WTC11 (cell line): ENCODE measurements at regions not wholly inside any gene's neighbourhood (a gene's known extent, or its start where the extent isn't known, plus 50 kb on each side); places are given as distances from the start of the nearest gene placed in this dataset.

ENCODE experiments used
- ATAC-seq: fragments of 200-7000 bp; cut with Tn5 transposase; 2 replicates; pipeline ENCODE4 v1.10.0; 2021; ENCODE audit warnings: mild to moderate bottlenecking, moderate library complexity
- CTCF ChIA-PET: fragments of 300-600 bp; sonication (Branson Sonifier 250); formaldehyde crosslinking; loops from one replicate; lab custom pipeline; 2021; ENCODE audit warnings: antibody characterized with exemption; lab: Charles Lee
- POLR2A ChIA-PET: fragments of 350-600 bp; sonication (Branson Sonifier 250); formaldehyde crosslinking; loops from one replicate; lab custom pipeline; 2021; ENCODE audit warnings: antibody characterized with exemption; lab: Charles Lee
- DNase-seq: peaks from one replicate; pipeline ENCODE4 v3.0.0; 2021; ENCODE audit warnings: low spot score
- H3K27ac Mint-ChIP-seq: 2 replicates; pipeline ENCODE4 v1.8.0; 2021; ENCODE audit warnings: mixed read lengths
- H3K27me3 Mint-ChIP-seq: 2 replicates; pipeline ENCODE4 v1.8.0; 2021; ENCODE audit warnings: low read depth, mild to moderate bottlenecking, moderate library complexity, mixed read lengths
- H3K36me3 Mint-ChIP-seq: 2 replicates; pipeline ENCODE4 v1.8.0; 2021; ENCODE audit warnings: mixed read lengths
- H3K4me1 Mint-ChIP-seq: 2 replicates; pipeline ENCODE4 v1.8.0; 2022; ENCODE audit warnings: mixed read lengths
- H3K4me3 Mint-ChIP-seq: 2 replicates; pipeline ENCODE4 v1.8.0; 2021; ENCODE audit warnings: mild to moderate bottlenecking, moderate library complexity, mixed read lengths
- H3K9me3 Mint-ChIP-seq: 2 replicates; pipeline ENCODE4 v1.8.0; 2021; ENCODE audit warnings: mixed read lengths
- EMX1 ChIP-seq: fragments of 250-450 bp; sonication (Bioruptor Pico); IDR thresholded peaks from 2 replicates; pipeline ENCODE4 v1.8.0; 2021; ENCODE audit warnings: mild to moderate bottlenecking
- ESRRA ChIP-seq: sonication (generic); formaldehyde crosslinking; IDR thresholded peaks from 2 replicates; pipeline ENCODE4 v1.8.1; 2022; ENCODE audit warnings: mild to moderate bottlenecking, missing genetic modification reagents, borderline replicate concordance
- FOXK1 ChIP-seq: sonication (generic); formaldehyde crosslinking; IDR thresholded peaks from 2 replicates; pipeline ENCODE4 v1.8.0; 2022; ENCODE audit warnings: mild to moderate bottlenecking, moderate library complexity, missing genetic modification reagents
- GRHL2 ChIP-seq: fragments of 250-450 bp; sonication (Bioruptor Pico); IDR thresholded peaks from 2 replicates; pipeline ENCODE4 v1.8.0; 2022; ENCODE audit warnings: mild to moderate bottlenecking, moderate library complexity; ENCODE audit not compliant: insufficient replicate concordance, severe bottlenecking
- GTF2I ChIP-seq: fragments of 250-450 bp; sonication (Bioruptor Pico); conservative IDR thresholded peaks from 2 replicates; pipeline ENCODE4 v1.4.0; 2021; ENCODE audit warnings: mild to moderate bottlenecking
- PRRX2 ChIP-seq: fragments of 250-450 bp; sonication (Bioruptor Pico); IDR thresholded peaks from 2 replicates; pipeline ENCODE4 v1.8.0; 2021; ENCODE audit warnings: mild to moderate bottlenecking
- SMAD3 ChIP-seq: sonication (generic); formaldehyde crosslinking; IDR thresholded peaks from 2 replicates; pipeline ENCODE4 v1.8.0; 2022; ENCODE audit warnings: missing genetic modification reagents, mild to moderate bottlenecking, borderline replicate concordance
- SOX15 ChIP-seq: fragments of 250-450 bp; sonication (Bioruptor Pico); IDR thresholded peaks from 2 replicates; pipeline ENCODE4 v1.9.0; 2021; ENCODE audit warnings: mild to moderate bottlenecking
- TEAD4 ChIP-seq: sonication (generic); formaldehyde crosslinking; IDR thresholded peaks from 2 replicates; pipeline ENCODE4 v1.8.0; 2022; ENCODE audit warnings: mild to moderate bottlenecking, missing genetic modification reagents
- TP53 ChIP-seq: sonication (generic); formaldehyde crosslinking; IDR thresholded peaks from 2 replicates; pipeline ENCODE4 v1.8.1; 2023; ENCODE audit warnings: mild to moderate bottlenecking, missing genetic modification reagents
- ZNF138 ChIP-seq: sonication (generic); formaldehyde crosslinking; conservative IDR thresholded peaks from 2 replicates; pipeline ENCODE4 v1.8.1; 2022; ENCODE audit warnings: mild to moderate bottlenecking, moderate library complexity, missing genetic modification reagents
- ZNF416 ChIP-seq: fragments of 250-450 bp; sonication (Bioruptor Pico); IDR thresholded peaks from 2 replicates; pipeline ENCODE4 v1.9.0; 2021; ENCODE audit warnings: mild to moderate bottlenecking, inconsistent platforms
- TF ChIP-seq, protein P1 (sequence below): sonication (generic); formaldehyde crosslinking; IDR thresholded peaks from 2 replicates; pipeline ENCODE4 v1.8.1; 2023; ENCODE audit warnings: mild to moderate bottlenecking, missing genetic modification reagents
- TF ChIP-seq, protein P2 (sequence below): sonication (generic); formaldehyde crosslinking; IDR thresholded peaks from 2 replicates; pipeline ENCODE4 v1.8.1; 2023; ENCODE audit warnings: mild to moderate bottlenecking, missing genetic modification reagents, moderate library complexity
- TF ChIP-seq, protein P3 (sequence below): fragments of 250-450 bp; sonication (Bioruptor Pico); IDR thresholded peaks from 2 replicates; pipeline ENCODE4 v1.8.0; 2021; ENCODE audit warnings: mild to moderate bottlenecking
- TF ChIP-seq, protein P4 (sequence below): sonication (generic); formaldehyde crosslinking; conservative IDR thresholded peaks from 2 replicates; pipeline ENCODE4 v1.8.1; 2022; ENCODE audit warnings: mild to moderate bottlenecking, missing genetic modification reagents
- TF ChIP-seq, protein P5 (sequence below): sonication (generic); formaldehyde crosslinking; IDR thresholded peaks from 2 replicates; pipeline ENCODE4 v1.8.0; 2022; ENCODE audit warnings: missing genetic modification reagents
- TF ChIP-seq, protein P6 (sequence below): sonication (generic); formaldehyde crosslinking; IDR thresholded peaks from 2 replicates; pipeline ENCODE4 v1.8.1; 2022; ENCODE audit warnings: mild to moderate bottlenecking, moderate library complexity, missing genetic modification reagents
- TF ChIP-seq, protein P7 (sequence below): fragments of 250-450 bp; sonication (Bioruptor Pico); IDR thresholded peaks from 2 replicates; pipeline ENCODE4 v1.9.0; 2021; ENCODE audit warnings: moderate library complexity, mild to moderate bottlenecking, inconsistent platforms, borderline replicate concordance
- TF ChIP-seq, protein P8 (sequence below): sonication (generic); formaldehyde crosslinking; IDR thresholded peaks from 2 replicates; pipeline ENCODE4 v1.8.1; 2023; ENCODE audit warnings: mild to moderate bottlenecking, missing genetic modification reagents, borderline replicate concordance

DNA sequence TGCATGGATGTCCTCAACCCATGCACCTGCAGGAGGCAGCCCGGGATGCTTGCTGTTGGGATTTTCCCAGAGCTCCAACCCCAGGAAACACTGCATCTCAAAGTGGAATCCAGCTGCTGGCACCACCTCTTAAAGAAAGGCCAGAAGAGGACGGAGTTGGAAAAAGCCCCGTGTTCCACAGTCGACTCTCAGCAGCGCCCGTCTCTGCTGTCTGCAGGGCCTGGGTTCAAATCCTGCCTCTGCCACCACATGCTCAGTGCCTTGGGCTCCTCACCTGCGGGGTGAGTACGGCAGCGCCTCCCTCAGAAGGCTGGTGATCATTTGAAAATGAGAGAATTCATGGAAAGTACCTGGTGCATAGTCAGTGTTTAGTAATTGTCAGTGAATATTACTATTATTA, 65.6 kb upstream of the ZNF716 start:
- peaks cover 64% of the 10 kb centered on the region for H3K36me3 Mint-ChIP-seq

DNA sequence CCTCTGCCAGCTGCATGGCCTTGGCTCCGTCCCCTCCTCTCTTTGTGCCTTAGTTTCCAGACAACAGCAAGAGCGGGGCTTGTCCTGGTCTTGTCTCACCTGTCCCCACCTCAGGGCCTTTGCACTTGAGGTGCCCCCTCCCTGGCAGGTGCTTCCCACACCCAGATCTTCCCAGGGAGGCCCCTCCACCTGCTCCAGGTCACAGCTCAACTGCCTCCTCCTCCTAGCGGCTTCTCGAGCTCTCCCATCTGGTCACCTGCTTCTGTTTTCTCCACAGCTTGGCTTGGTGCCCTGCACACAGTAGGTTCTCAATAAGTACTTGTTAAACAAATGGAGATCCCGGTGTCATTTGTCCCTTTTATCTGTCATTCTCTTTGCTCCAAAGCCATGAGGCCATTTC, 64.3 kb upstream of the ZNF716 start:
- ATAC-seq, result no peak
- peaks cover 61% of the 10 kb centered on the region for H3K9me3 Mint-ChIP-seq
- ChIA-PET CTCF (no interaction called here), POLR2A (no interaction called here)
- peaks cover 66% of the 10 kb centered on the region for H3K36me3 Mint-ChIP-seq
- H3K4me1 Mint-ChIP-seq, result no peaks in the 10 kb centered on the region
- H3K27ac Mint-ChIP-seq, result no peak overlapping the region
- H3K27me3 Mint-ChIP-seq, result peaks cover 26% of the 10 kb centered on the region
- no peak overlapping the region for H3K4me3 Mint-ChIP-seq
- DNase-seq, result no peak
- TF ChIP-seq ZNF416 (CRISPR knock-in tag) (no peak), GRHL2 (CRISPR knock-in tag) (no peak), ZNF138 (CRISPR knock-in tag) (no peak), SMAD3 (CRISPR knock-in tag) (no peak), TEAD4 (CRISPR knock-in tag) (no peak), EMX1 (CRISPR knock-in tag) (no peak), ESRRA (no peak)
- TF ChIP-seq, protein P1, sequence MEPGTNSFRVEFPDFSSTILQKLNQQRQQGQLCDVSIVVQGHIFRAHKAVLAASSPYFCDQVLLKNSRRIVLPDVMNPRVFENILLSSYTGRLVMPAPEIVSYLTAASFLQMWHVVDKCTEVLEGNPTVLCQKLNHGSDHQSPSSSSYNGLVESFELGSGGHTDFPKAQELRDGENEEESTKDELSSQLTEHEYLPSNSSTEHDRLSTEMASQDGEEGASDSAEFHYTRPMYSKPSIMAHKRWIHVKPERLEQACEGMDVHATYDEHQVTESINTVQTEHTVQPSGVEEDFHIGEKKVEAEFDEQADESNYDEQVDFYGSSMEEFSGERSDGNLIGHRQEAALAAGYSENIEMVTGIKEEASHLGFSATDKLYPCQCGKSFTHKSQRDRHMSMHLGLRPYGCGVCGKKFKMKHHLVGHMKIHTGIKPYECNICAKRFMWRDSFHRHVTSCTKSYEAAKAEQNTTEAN (CRISPR knock-in tag), result no peak
- TF ChIP-seq, protein P2, sequence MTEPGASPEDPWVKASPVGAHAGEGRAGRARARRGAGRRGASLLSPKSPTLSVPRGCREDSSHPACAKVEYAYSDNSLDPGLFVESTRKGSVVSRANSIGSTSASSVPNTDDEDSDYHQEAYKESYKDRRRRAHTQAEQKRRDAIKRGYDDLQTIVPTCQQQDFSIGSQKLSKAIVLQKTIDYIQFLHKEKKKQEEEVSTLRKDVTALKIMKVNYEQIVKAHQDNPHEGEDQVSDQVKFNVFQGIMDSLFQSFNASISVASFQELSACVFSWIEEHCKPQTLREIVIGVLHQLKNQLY, result no peak

More for the DNA sequence above, 65.6 kb upstream of the ZNF716 start:
- DNase-seq (no peak), ATAC-seq (no peak)
- Mint-ChIP-seq H3K9me3 (peaks cover 63% of the 10 kb centered on the region), H3K4me3 (no peak overlapping the region), H3K27ac (no peak overlapping the region), H3K27me3 (peaks cover 26% of the 10 kb centered on the region), H3K4me1 (no peaks in the 10 kb centered on the region)
- CTCF ChIA-PET, result no interaction called here
- no peak for TF ChIP-seq GRHL2 (CRISPR knock-in tag)
- TF ChIP-seq, protein P3, sequence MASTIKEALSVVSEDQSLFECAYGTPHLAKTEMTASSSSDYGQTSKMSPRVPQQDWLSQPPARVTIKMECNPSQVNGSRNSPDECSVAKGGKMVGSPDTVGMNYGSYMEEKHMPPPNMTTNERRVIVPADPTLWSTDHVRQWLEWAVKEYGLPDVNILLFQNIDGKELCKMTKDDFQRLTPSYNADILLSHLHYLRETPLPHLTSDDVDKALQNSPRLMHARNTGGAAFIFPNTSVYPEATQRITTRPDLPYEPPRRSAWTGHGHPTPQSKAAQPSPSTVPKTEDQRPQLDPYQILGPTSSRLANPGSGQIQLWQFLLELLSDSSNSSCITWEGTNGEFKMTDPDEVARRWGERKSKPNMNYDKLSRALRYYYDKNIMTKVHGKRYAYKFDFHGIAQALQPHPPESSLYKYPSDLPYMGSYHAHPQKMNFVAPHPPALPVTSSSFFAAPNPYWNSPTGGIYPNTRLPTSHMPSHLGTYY (CRISPR knock-in tag), result no peak
- TF ChIP-seq PRRX2, result no peak
- TF ChIP-seq GTF2I, result no peak
- TF ChIP-seq, protein P4, sequence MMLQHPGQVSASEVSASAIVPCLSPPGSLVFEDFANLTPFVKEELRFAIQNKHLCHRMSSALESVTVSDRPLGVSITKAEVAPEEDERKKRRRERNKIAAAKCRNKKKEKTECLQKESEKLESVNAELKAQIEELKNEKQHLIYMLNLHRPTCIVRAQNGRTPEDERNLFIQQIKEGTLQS (CRISPR knock-in tag), result no peak
- TF ChIP-seq, protein P5, sequence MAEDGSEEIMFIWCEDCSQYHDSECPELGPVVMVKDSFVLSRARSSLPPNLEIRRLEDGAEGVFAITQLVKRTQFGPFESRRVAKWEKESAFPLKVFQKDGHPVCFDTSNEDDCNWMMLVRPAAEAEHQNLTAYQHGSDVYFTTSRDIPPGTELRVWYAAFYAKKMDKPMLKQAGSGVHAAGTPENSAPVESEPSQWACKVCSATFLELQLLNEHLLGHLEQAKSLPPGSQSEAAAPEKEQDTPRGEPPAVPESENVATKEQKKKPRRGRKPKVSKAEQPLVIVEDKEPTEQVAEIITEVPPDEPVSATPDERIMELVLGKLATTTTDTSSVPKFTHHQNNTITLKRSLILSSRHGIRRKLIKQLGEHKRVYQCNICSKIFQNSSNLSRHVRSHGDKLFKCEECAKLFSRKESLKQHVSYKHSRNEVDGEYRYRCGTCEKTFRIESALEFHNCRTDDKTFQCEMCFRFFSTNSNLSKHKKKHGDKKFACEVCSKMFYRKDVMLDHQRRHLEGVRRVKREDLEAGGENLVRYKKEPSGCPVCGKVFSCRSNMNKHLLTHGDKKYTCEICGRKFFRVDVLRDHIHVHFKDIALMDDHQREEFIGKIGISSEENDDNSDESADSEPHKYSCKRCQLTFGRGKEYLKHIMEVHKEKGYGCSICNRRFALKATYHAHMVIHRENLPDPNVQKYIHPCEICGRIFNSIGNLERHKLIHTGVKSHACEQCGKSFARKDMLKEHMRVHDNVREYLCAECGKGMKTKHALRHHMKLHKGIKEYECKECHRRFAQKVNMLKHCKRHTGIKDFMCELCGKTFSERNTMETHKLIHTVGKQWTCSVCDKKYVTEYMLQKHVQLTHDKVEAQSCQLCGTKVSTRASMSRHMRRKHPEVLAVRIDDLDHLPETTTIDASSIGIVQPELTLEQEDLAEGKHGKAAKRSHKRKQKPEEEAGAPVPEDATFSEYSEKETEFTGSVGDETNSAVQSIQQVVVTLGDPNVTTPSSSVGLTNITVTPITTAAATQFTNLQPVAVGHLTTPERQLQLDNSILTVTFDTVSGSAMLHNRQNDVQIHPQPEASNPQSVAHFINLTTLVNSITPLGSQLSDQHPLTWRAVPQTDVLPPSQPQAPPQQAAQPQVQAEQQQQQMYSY (CRISPR knock-in tag), result no peak
- TF ChIP-seq FOXK1 (CRISPR knock-in tag), result no peak
- no peak for TF ChIP-seq SOX15 (CRISPR knock-in tag)
- TF ChIP-seq, protein P6, sequence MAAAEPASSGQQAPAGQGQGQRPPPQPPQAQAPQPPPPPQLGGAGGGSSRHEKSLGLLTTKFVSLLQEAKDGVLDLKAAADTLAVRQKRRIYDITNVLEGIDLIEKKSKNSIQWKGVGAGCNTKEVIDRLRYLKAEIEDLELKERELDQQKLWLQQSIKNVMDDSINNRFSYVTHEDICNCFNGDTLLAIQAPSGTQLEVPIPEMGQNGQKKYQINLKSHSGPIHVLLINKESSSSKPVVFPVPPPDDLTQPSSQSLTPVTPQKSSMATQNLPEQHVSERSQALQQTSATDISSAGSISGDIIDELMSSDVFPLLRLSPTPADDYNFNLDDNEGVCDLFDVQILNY, result no peak
- TF ChIP-seq TP53, result no peak
- TF ChIP-seq, protein P7, sequence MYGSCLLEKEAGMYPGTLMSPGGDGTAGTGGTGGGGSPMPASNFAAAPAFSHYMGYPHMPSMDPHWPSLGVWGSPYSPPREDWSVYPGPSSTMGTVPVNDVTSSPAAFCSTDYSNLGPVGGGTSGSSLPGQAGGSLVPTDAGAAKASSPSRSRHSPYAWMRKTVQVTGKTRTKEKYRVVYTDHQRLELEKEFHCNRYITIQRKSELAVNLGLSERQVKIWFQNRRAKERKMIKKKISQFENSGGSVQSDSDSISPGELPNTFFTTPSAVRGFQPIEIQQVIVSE (CRISPR knock-in tag), result no peak
- TF ChIP-seq, protein P8, sequence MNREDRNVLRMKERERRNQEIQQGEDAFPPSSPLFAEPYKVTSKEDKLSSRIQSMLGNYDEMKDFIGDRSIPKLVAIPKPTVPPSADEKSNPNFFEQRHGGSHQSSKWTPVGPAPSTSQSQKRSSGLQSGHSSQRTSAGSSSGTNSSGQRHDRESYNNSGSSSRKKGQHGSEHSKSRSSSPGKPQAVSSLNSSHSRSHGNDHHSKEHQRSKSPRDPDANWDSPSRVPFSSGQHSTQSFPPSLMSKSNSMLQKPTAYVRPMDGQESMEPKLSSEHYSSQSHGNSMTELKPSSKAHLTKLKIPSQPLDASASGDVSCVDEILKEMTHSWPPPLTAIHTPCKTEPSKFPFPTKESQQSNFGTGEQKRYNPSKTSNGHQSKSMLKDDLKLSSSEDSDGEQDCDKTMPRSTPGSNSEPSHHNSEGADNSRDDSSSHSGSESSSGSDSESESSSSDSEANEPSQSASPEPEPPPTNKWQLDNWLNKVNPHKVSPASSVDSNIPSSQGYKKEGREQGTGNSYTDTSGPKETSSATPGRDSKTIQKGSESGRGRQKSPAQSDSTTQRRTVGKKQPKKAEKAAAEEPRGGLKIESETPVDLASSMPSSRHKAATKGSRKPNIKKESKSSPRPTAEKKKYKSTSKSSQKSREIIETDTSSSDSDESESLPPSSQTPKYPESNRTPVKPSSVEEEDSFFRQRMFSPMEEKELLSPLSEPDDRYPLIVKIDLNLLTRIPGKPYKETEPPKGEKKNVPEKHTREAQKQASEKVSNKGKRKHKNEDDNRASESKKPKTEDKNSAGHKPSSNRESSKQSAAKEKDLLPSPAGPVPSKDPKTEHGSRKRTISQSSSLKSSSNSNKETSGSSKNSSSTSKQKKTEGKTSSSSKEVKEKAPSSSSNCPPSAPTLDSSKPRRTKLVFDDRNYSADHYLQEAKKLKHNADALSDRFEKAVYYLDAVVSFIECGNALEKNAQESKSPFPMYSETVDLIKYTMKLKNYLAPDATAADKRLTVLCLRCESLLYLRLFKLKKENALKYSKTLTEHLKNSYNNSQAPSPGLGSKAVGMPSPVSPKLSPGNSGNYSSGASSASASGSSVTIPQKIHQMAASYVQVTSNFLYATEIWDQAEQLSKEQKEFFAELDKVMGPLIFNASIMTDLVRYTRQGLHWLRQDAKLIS (CRISPR knock-in tag), result no peak
- POLR2A ChIA-PET, result no interaction called here
